Smooth muscle cell (in vitro differentiated cells): ENCODE measurements at regions not wholly inside any gene's neighbourhood (a gene's known extent, or its start where the extent isn't known, plus 50 kb on each side); places are given as distances from the start of the nearest gene placed in this dataset.

Source experiments
- DNase-seq: peaks from one replicate; lab custom pipeline; 2025; ENCODE audit not compliant: unreplicated experiment; lab: John Stamatoyannopoulos, UW
- H2AFZ ChIP-seq: fragments of 200-600 bp; sonication (generic); 2 replicates; pipeline ENCODE4 v1.6.0; 2016; ENCODE audit warnings: antibody characterized with exemption, low read depth, mild to moderate bottlenecking
- H3F3A ChIP-seq: fragments of 200-600 bp; sonication (generic); 2 replicates; pipeline ENCODE4 v1.6.0; 2017; ENCODE audit warnings: antibody characterized with exemption, low read depth
- H3K27ac ChIP-seq: fragments of 200-600 bp; sonication (generic); 2 replicates; pipeline ENCODE4 v1.5.1; 2016; ENCODE audit warnings: low read depth, mild to moderate bottlenecking
- H3K27me3 ChIP-seq: fragments of 200-600 bp; sonication (generic); 2 replicates; pipeline ENCODE4 v1.6.1; 2016; ENCODE audit warnings: low read depth, mild to moderate bottlenecking
- H3K36me3 ChIP-seq: fragments of 200-600 bp; sonication (generic); 2 replicates; pipeline ENCODE4 v1.5.1; 2016; ENCODE audit warnings: low read depth
- H3K4me1 ChIP-seq: fragments of 200-600 bp; sonication (generic); 2 replicates; pipeline ENCODE4 v1.5.1; 2016; ENCODE audit warnings: low read depth
- H3K4me2 ChIP-seq: fragments of 200-600 bp; sonication (generic); 2 replicates; pipeline ENCODE4 v1.6.0; 2016; ENCODE audit warnings: mild to moderate bottlenecking
- H3K4me3 ChIP-seq: fragments of 200-600 bp; sonication (generic); 2 replicates; pipeline ENCODE4 v1.5.1; 2016; ENCODE audit warnings: mild to moderate bottlenecking
- H3K79me2 ChIP-seq: fragments of 200-600 bp; sonication (generic); 2 replicates; pipeline ENCODE4 v1.6.0; 2016; ENCODE audit warnings: low read depth, mild to moderate bottlenecking
- H3K9ac ChIP-seq: fragments of 200-600 bp; sonication (generic); 2 replicates; pipeline ENCODE4 v1.6.0; 2016; ENCODE audit warnings: low read depth
- H3K9me3 ChIP-seq: fragments of 200-600 bp; sonication (generic); replicated peaks from 2 replicates; pipeline ENCODE4 v1.5.1; 2016; ENCODE audit warnings: low read depth
- H4K20me1 ChIP-seq: fragments of 200-600 bp; sonication (generic); 2 replicates; pipeline ENCODE4 v1.6.0; 2016; ENCODE audit warnings: low read depth
- WGBS: methylation state at CpG from one replicate; pipeline ENCODE4 v1.1.7; 2016; ENCODE audit warnings: low lambda C conversion rate; 5-methylcytosine and 5-hydroxymethylcytosine counted together
- TF ChIP-seq, protein P1 (sequence below): fragments of 200-600 bp; sonication (generic); IDR thresholded peaks from 2 replicates; pipeline ENCODE4 v1.5.1; 2017; ENCODE audit warnings: borderline replicate concordance, mild to moderate bottlenecking, antibody characterized with exemption; ENCODE audit not compliant: insufficient read depth, poor library complexity, severe bottlenecking

- Histone ChIP-seq H3K9me3 (no peaks in the 10 kb centered on the region), H2AFZ (peak overlapping the region; percentile 3), H3K36me3 (no peaks in the 10 kb centered on the region), H3K79me2 (no peaks in the 10 kb centered on the region), H3K27ac (peak overlapping the region; percentile 1), H3K4me3 (no peak overlapping the region), H3F3A (no peaks in the 10 kb centered on the region), H4K20me1 (no peaks in the 10 kb centered on the region), H3K4me2 (no peak overlapping the region), H3K9ac (no peak overlapping the region), H3K4me1 (no peaks in the 10 kb centered on the region), H3K27me3 (no peaks in the 10 kb centered on the region)
- TF ChIP-seq, protein P1, sequence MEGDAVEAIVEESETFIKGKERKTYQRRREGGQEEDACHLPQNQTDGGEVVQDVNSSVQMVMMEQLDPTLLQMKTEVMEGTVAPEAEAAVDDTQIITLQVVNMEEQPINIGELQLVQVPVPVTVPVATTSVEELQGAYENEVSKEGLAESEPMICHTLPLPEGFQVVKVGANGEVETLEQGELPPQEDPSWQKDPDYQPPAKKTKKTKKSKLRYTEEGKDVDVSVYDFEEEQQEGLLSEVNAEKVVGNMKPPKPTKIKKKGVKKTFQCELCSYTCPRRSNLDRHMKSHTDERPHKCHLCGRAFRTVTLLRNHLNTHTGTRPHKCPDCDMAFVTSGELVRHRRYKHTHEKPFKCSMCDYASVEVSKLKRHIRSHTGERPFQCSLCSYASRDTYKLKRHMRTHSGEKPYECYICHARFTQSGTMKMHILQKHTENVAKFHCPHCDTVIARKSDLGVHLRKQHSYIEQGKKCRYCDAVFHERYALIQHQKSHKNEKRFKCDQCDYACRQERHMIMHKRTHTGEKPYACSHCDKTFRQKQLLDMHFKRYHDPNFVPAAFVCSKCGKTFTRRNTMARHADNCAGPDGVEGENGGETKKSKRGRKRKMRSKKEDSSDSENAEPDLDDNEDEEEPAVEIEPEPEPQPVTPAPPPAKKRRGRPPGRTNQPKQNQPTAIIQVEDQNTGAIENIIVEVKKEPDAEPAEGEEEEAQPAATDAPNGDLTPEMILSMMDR: no peak
- no peak for DNase-seq
- WGBS: 96% methylated on average over 1 of the region's 1 CpG
Measured at GRCh38 chr3:144462337-144462736, 490.7 kb downstream of the DIPK2A start.

DNA sequence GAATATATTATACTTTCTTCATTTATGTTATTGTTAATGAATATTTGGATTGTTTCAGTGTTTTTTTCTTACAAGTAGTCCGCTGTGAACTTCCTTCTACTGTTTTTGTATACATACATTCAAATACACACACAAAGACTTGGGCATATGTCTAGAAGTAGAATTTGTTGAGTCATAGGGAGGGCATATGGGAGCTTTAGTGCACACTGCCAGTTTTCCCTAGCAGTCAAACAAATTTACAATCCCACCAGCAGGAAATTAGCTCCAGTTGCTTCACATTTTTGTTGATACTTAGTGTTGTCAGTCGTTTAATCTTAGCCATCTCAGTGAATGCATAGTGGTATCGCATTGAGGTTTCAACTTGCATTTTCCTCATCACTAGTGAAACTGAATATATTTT, 492.3 kb downstream of the DIPK2A start:
- WGBS: 66% methylated on average over 3 of the region's 3 CpGs
- H3K9me3 ChIP-seq: no peaks in the 10 kb centered on the region
- no peaks in the 10 kb centered on the region for H3F3A ChIP-seq

DNA sequence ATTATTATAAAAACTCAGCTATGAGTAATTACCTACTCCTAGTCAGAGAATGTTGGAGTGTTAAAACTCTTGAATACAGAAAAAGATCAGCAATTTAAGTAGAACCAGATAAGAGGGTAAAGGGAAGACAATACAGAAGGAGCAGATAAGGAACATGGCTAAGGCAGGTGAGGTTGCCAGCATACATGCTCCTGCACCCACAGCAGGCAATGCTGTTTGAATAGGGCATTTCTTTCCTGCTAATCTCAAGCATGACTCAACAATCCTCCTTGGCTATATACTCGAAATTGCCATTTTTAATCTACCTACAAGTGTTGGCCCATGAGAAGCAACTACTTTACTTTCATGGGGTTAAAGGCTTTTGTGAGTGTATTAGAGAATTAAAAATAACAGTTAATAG, 494.5 kb downstream of the DIPK2A start:
- Histone ChIP-seq H3K4me3 (no peak overlapping the region), H2AFZ (no peak overlapping the region), H3F3A (no peaks in the 10 kb centered on the region), H3K27ac (no peak overlapping the region), H3K79me2 (no peaks in the 10 kb centered on the region), H3K27me3 (no peaks in the 10 kb centered on the region), H3K9me3 (no peaks in the 10 kb centered on the region), H3K4me2 (no peak overlapping the region), H4K20me1 (no peaks in the 10 kb centered on the region), H3K36me3 (no peaks in the 10 kb centered on the region), H3K9ac (no peak overlapping the region), H3K4me1 (no peaks in the 10 kb centered on the region)
- TF ChIP-seq, protein P1: no peak
- DNase-seq: no peak
- WGBS: 83% methylated on average over 1 of the region's 1 CpG

More for the DNA sequence above, 492.3 kb downstream of the DIPK2A start:
- H3K27ac ChIP-seq: peak overlapping the region; percentile 12
- no peaks in the 10 kb centered on the region for H3K27me3 ChIP-seq
- no peak overlapping the region for H3K4me3 ChIP-seq
- no peaks in the 10 kb centered on the region for H3K36me3 ChIP-seq
- no peaks in the 10 kb centered on the region for H3K79me2 ChIP-seq
- H2AFZ ChIP-seq: peak overlapping the region; percentile 38
- H3K4me2 ChIP-seq: peak overlapping the region; percentile 3
- H3K9ac ChIP-seq: no peak overlapping the region
- TF ChIP-seq, protein P1: no peak
- DNase-seq: no peak
- no peaks in the 10 kb centered on the region for H3K4me1 ChIP-seq
- no peaks in the 10 kb centered on the region for H4K20me1 ChIP-seq

DNA sequence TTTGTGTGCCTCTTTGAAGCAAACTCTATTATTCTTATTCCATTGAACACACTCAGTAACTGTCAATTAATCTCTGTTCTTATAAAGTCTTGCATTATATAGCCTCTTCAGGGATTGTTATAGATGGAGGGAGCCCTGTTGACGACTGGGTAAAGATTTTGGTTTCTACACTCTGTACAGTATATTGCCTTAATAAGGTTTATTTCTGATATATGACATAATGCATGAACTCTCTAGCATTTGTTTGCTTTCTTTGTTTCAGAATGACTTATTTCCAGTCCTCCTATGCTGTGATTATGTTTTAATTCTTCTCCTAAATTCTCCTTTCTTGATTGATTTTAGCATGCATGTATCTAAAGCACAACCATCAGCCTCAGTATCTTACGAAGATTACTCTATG, 494.9 kb downstream of the DIPK2A start:
- no peak overlapping the region for H3K4me2 ChIP-seq
- no peaks in the 10 kb centered on the region for H3K9me3 ChIP-seq
- no peak overlapping the region for H3K4me3 ChIP-seq
- H3K27me3 ChIP-seq: no peaks in the 10 kb centered on the region
- no peaks in the 10 kb centered on the region for H3K79me2 ChIP-seq
- no peak overlapping the region for H3K27ac ChIP-seq
- H3K36me3 ChIP-seq: no peaks in the 10 kb centered on the region
- no peaks in the 10 kb centered on the region for H3F3A ChIP-seq
- no peak overlapping the region for H2AFZ ChIP-seq
- no peak overlapping the region for H3K9ac ChIP-seq
- H4K20me1 ChIP-seq: no peaks in the 10 kb centered on the region
- no peaks in the 10 kb centered on the region for H3K4me1 ChIP-seq
- TF ChIP-seq, protein P1: no peak
- DNase-seq: no peak
- WGBS: 97% methylated on average over 2 of the region's 2 CpGs
